Left lung (tissue), 4 donors: ENCODE measurements at regions not wholly inside any gene's neighbourhood (a gene's known extent, or its start where the extent isn't known, plus 50 kb on each side); places are given as distances from the start of the nearest gene placed in this dataset.
A peak's percentile ranks its signal among the peaks of the same experiment; 100 is the strongest.

ENCODE experiments used
- ATAC-seq: fragments of 200-7000 bp; cut with Tn5 transposase; one replicate; pipeline ENCODE4 v1.9.1; 2020; ENCODE audit warnings: moderate library complexity
- DNase-seq, 4 donors: peaks; one replicate each; pipeline ENCODE4 v3.0.0-alpha.2; 2013 to 2020
- H3K27ac ChIP-seq, 2 donors: fragments of 200-600 bp; sonication (generic) in 1 of 2; one replicate each; pipeline versions ENCODE4 v1.5.0 to v1.8.0; 2020 to 2021
- H3K27me3 ChIP-seq, 2 donors: fragments of 200-600 bp; sonication (generic) in 1 of 2; one replicate each; pipeline versions ENCODE4 v1.5.0 to v1.8.0; 2020 to 2021
- H3K36me3 ChIP-seq, 2 donors: fragments of 200-600 bp; sonication (generic) in 1 of 2; one replicate each; pipeline versions ENCODE4 v1.5.0 to v1.8.0; 2020 to 2021
- H3K4me1 ChIP-seq, 2 donors: fragments of 200-600 bp; one replicate each; pipeline ENCODE4 v1.8.0; 2021
- H3K4me3 ChIP-seq, 2 donors: fragments of 200-600 bp; sonication (generic) in 1 of 2; one replicate each; pipeline versions ENCODE4 v1.5.0 to v1.8.0; 2020 to 2021; ENCODE audit warnings: mild to moderate bottlenecking in 1 of 2
- H3K9me3 ChIP-seq, 2 donors: fragments of 200-600 bp; sonication (generic) in 1 of 2; one replicate each; pipeline versions ENCODE4 v1.5.0 to v1.8.0; 2020 to 2021
- intact Hi-C, 2 donors: fragments of 100-400 bp; cut with DNase I; formaldehyde crosslinking; loops; one replicate each; pipeline versions ENCODE4 v1.11.2 to v1.14.2; 2022
- TF ChIP-seq, protein P1 (sequence below), 2 donors: fragments of 200-600 bp; sonication (generic) in 1 of 2; IDR thresholded peaks; one replicate each; pipeline versions ENCODE4 v1.5.0 to v1.8.0; 2021; ENCODE audit warnings: antibody characterized with exemption in 2 of 2
- donor health status: DM: no; HTN: yes; CAD: no.
- donor health status: DM: no; HTN: no; CAD: no.

GRCh38 chr10:21364196-21365114 is 161.0 kb downstream of the SKIDA1 start:
- ATAC-seq (peak; percentile 67), DNase-seq (peak in 1 of 4 donors; percentile 36)
- intact Hi-C loops = no loop called here
- TF ChIP-seq, protein P1, sequence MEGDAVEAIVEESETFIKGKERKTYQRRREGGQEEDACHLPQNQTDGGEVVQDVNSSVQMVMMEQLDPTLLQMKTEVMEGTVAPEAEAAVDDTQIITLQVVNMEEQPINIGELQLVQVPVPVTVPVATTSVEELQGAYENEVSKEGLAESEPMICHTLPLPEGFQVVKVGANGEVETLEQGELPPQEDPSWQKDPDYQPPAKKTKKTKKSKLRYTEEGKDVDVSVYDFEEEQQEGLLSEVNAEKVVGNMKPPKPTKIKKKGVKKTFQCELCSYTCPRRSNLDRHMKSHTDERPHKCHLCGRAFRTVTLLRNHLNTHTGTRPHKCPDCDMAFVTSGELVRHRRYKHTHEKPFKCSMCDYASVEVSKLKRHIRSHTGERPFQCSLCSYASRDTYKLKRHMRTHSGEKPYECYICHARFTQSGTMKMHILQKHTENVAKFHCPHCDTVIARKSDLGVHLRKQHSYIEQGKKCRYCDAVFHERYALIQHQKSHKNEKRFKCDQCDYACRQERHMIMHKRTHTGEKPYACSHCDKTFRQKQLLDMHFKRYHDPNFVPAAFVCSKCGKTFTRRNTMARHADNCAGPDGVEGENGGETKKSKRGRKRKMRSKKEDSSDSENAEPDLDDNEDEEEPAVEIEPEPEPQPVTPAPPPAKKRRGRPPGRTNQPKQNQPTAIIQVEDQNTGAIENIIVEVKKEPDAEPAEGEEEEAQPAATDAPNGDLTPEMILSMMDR (IDR thresholded peaks at IDR 0.05) = no peak
- Histone ChIP-seq H3K27ac (peak overlapping the region; percentile 50 to 69), H3K36me3 (no peaks in the 10 kb centered on the region), H3K9me3 (no peaks in the 10 kb centered on the region), H3K27me3 (no peaks in the 10 kb centered on the region), H3K4me1 (peaks cover 0 to 7% of the 10 kb centered on the region in 2 donors), H3K4me3 (no peak overlapping the region)

DNA sequence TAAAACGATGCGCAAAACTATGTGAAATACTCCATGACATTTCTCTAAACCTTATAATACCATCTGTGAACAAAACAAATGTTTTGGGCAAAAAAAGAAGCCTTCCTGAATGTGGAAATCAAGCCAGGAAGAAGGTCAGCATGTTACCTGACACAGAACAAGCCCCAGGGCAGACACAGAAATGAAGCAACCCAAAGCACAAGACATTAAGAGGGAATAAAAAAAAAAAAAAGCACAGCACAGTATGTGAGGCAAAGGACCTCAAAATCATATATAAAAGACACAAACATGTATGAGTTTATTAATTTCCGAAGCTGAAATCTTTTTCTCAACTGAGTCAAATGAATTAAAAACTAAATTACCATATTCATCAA is 161.8 kb downstream of the SKIDA1 start:
- Histone ChIP-seq H3K4me1 (peaks cover 0 to 7% of the 10 kb centered on the region in 2 donors), H3K4me3 (no peak overlapping the region), H3K27ac (peak overlapping the region; percentile 28 to 69), H3K9me3 (no peaks in the 10 kb centered on the region), H3K27me3 (no peaks in the 10 kb centered on the region), H3K36me3 (no peaks in the 10 kb centered on the region)
- TF ChIP-seq, protein P1 (IDR thresholded peaks at IDR 0.05) = no peak
- no peak for DNase-seq
- intact Hi-C loops = no loop called here
- ATAC-seq = no peak

- TF ChIP-seq, protein P1 (IDR thresholded peaks at IDR 0.05) = no peak
- H3K4me3 ChIP-seq = no peak overlapping the region
- H3K4me1 ChIP-seq = peaks cover 0 to 7% of the 10 kb centered on the region in 2 donors
- DNase-seq = no peak
- no peaks in the 10 kb centered on the region for H3K27me3 ChIP-seq
- no peaks in the 10 kb centered on the region for H3K36me3 ChIP-seq
- H3K27ac ChIP-seq = peak overlapping the region; percentile 28 to 69
- intact Hi-C loops = no loop called here
- H3K9me3 ChIP-seq = no peaks in the 10 kb centered on the region
- ATAC-seq = no peak
Measured at GRCh38 chr10:21363092-21363730, 162.3 kb downstream of the SKIDA1 start.

- no peaks in the 10 kb centered on the region for H3K9me3 ChIP-seq
- H3K4me1 ChIP-seq = peaks cover 0 to 4% of the 10 kb centered on the region in 2 donors
- H3K27me3 ChIP-seq = no peaks in the 10 kb centered on the region
- ATAC-seq = no peak
- no peak overlapping the region for H3K27ac ChIP-seq
- no peak overlapping the region for H3K4me3 ChIP-seq
- no peaks in the 10 kb centered on the region for H3K36me3 ChIP-seq
- intact Hi-C loops = no loop called here
- TF ChIP-seq, protein P1 (IDR thresholded peaks at IDR 0.05) = no peak
- no peak for DNase-seq
Measured at GRCh38 chr10:21359202-21359601, 166.3 kb downstream of the SKIDA1 start.

- intact Hi-C loops = no loop called here
Measured at GRCh38 chr10:21355591-21356011, 169.9 kb downstream of the SKIDA1 start.

More at GRCh38 chr10:21355591-21356011, 169.9 kb downstream of the SKIDA1 start:
- Histone ChIP-seq H3K36me3 (no peaks in the 10 kb centered on the region), H3K9me3 (no peaks in the 10 kb centered on the region), H3K27me3 (no peaks in the 10 kb centered on the region), H3K4me1 (no peaks in the 10 kb centered on the region), H3K4me3 (no peak overlapping the region), H3K27ac (no peak overlapping the region)
- ATAC-seq (no peak), DNase-seq (no peak)
- TF ChIP-seq, protein P1 (IDR thresholded peaks at IDR 0.05) = no peak
